Breast epithelium (tissue), 3 donors: ENCODE measurements at regions not wholly inside any gene's neighbourhood (a gene's known extent, or its start where the extent isn't known, plus 50 kb on each side); places are given as distances from the start of the nearest gene placed in this dataset.

Experiments used
- CTCF ChIP-seq, 3 donors: fragments of 450-650 bp; IDR thresholded peaks; one replicate each; pipeline ENCODE4 v1.5.1; 2016 to 2017; ENCODE audit warnings: antibody characterized with exemption in 3 of 3, mild to moderate bottlenecking in 3 of 3, moderate library complexity in 3 of 3
- POLR2AphosphoS5 ChIP-seq, 3 donors: sonication (generic); formaldehyde crosslinking; IDR thresholded peaks; one replicate each; pipeline ENCODE4 v1.6.1; 2017; ENCODE audit warnings: antibody characterized with exemption in 3 of 3

- TF ChIP-seq POLR2AphosphoS5 (IDR thresholded peaks at IDR 0.05) (no peak), CTCF (IDR thresholded peaks at IDR 0.05) (no peak)
Observed at GRCh38 chr11:79937676-79938334, 497.0 kb upstream of the TENM4 start.
